RPMI7951 (cell line): ENCODE measurements at regions not wholly inside any gene's neighbourhood (a gene's known extent, or its start where the extent isn't known, plus 50 kb on each side); places are given as distances from the start of the nearest gene placed in this dataset.
"Not testable (repeated sequence)": the region's sequence is repeated elsewhere in the genome, so short reads cannot be mapped to it uniquely, and the experiment has no call there.

Experiments used
- DNase-seq: peaks from one replicate; pipeline ENCODE4 v3.0.0-alpha.2; 2012; ENCODE audit warnings: low read depth

DNA sequence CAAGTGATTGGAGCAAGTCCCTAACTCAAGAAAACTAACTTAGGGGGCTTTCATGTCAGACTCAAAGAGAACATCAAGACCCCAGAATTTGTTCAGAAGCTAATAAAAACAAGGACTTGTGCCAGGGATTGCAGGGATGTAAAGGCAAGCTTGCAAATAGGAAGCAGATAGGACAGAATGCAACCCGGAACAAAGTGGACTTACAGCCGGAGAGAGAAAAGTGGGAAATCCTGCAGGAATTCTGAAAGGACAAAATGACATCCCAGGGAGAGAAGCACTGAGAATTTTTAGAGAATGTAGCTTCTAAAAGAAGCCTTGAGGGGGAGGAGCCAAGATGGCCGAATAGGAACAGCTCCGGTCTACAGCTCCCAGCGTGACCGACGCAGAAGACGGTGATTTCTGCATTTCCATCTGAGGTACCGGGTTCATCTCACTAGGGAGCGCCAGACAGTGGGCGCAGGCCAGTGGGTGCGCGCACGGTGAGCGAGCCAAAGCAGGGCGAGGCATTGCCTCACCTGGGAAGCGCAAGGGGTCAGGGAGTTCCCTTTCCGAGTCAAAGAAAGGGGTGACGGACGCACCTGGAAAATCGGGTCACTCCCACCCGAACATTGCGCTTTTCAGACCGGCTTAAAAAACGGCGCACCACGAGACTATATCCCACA lies 195.6 kb upstream of the G2E3 start:
- not testable (repeated sequence) for DNase-seq

DNA sequence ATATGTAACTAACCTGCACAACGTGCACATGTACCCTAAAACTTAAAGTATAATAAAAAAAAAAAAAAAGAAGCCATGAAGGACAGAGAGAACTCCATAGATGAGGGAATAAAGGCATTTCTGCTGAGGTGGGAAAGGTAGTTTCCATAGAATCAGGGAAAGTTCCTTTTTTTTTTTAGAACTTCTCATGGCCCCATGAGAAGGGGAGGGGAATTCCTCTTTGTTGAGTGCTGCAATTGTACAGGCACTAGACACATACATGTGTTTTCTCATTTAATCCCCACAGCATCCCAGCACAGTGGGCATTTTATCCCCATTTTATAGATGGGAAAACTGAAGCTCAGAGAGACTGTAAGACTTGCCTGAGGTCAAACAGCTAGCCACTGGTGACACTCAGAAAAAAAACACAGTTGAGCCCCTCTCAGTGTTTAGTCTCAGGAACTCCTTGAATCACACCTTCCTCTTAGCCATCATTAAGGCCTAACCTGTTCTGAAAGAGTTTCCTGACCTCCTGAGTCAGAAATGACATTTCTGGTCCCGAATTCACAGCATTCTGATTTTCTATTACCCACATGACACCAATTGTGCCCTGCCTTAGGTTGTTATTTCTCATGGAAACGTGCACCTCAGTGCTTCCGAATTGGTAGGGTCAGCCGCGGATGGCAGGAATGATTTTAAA lies 189.3 kb upstream of the G2E3 start:
- DNase-seq, result no peak

DNA sequence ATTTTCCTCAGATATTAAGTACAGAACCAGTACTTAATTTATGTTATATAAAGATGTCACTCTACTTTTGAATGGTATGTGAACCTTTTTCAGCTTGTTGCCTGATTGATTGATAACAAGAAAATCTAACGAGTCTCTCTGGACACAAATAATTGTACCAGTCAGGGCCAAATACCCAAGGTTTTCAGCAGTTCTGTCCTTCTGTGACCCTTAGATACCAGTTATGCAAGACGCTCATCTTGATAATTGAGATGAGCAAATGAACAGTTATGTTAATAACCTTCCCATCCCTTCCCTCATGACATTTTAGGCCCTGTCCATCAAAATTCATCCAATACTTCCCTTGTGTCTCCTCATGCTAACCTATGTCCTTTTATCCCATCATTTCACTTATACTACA lies 185.9 kb upstream of the G2E3 start:
- DNase-seq, result no peak

DNA sequence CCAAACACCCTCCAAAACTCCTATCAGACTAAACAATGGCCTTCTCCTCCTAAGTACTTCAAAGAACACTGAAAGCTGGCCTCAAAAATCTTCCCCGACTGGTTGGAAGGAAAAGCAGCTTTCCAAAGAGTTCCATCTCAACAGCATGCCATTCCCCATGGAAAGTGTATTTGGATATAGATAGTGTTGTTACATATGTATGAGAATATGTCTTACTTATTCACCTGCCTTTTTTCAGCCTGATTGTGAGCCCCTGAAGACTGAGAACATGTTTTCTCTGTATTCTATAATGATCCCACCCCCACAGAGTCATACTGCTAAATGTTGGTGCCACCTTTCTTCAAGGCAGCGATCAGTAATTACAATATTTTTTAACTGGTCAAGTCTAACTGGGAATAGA lies 185.4 kb upstream of the G2E3 start:
- no peak for DNase-seq

DNA sequence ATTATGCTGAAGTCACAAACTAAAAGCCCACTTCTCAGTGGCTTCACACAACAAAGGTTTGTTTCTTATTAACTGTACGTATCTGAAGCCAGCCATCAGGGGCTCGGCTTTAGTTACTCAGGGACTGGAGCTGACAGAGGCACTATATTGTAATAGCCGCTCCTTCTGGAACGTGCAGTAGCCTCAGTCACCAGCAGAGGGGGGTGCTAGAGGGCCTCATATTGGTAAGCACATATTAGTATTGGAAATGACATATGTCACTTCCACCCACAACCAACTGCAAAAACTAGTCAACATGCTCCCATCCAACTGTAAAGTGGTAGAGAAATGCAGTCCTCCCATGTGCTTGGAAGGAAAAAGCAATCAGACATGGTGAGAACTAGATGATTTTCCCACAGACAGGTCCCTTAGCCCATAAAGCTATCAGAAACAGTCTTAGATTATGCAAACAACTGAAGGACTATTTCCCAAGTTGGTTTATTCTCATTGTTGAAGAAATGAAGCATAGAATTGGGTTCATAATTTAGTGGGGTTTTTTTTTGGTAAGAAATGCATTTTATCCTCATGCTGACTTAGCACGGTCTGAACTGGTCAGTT lies 183.6 kb upstream of the G2E3 start:
- DNase-seq, result peak; percentile 38

DNA sequence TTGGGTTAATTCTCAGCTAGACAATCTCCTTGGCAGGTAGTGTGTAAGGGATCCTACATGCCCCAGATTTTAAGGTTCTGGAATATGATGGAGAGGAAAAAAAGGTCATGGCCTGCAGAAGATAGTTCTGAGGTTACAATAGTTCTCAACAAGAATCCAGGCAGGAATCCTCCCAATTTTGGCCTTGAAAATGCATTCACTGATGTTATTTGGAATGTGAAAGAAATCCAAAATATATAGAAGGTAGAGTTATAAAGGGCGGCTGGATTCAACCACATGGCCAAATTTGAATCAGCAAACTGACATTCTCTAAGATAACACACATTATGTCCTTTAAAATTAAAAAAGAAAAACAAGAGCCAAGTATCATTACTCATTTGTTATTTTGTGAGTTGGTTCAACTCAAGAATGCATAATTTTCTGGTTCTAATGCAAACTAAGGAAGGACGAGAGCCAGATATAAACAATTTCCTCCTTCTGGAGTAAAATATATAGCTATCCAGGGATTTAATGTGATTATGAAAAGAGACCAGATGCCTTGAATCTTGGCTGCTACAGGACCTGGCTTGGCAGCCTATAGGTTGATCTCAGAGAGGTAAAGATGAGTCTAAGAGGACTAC lies 177.0 kb upstream of the G2E3 start:
- no peak for DNase-seq

DNA sequence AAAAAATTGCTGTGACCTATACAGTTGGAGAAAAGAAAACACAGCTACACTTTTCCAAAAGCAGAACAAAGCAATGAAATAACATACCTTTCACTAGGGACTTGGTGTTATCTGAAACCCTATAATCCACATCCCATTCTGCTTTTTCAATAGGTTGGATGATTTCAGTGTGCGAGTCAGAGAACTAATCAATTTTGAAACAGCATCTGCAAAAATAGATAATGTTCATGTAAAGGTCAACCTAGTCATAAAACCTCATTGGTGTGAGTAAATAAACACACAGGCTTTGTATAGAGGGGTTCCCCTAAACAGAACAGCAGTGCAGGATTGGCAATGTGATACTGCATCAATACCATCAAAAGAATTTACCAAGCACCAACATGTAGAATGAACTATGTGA lies 173.0 kb upstream of the G2E3 start:
- DNase-seq, result no peak

DNA sequence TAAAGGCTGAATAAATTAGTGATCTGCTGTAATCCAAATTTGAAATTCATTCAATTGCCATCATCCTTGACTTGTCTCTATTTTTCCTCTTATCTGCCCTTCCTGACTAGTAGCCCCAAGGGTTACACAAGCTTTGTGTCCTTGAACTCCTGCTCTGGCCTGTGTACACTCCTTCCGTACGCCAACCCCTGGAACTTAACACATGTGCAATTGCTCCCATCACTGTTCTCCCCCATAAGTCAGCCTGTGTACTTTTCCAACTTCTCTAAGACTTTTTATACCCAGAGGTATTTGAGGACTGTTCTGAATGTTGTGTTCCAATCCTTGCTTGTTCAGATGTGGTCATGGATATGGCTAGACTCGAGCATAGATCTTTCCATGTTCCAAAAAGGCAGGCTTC lies 171.1 kb upstream of the G2E3 start:
- DNase-seq, result no peak

DNA sequence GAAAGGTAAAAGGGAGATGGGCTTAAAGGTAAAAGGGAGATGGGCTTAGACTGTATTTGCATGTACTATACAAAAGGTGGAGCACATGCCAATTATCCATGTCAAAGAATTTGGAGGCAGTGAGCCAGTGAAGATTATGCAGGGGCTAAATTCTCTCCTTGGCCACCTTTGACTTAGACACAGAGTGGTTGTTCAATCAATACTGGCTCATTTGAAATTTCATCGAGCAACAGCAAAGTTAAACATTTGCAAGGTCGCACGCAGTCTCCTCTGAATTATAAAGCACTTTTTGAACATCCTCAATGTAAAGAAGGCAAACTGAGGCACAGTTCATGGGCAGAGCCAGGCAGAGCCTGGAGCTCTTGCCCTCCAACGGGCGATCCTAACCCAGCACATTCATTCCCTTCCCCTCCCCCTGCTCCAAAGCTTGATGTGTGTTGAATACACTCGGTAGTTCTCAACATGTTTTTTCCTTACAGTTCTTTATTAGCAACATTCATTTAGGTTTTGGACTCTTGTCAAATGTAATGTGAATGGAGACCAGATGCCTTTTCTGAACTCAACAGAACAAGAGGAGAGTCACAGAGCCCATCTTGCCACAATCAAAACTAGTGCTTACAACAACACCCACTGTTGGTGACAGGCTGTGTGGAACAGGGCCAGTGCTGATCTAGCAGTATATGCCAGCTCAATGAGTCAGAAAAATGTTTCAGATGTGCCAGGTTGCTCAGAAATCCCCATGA lies 169.7 kb upstream of the G2E3 start:
- DNase-seq, result peak; percentile 4

DNA sequence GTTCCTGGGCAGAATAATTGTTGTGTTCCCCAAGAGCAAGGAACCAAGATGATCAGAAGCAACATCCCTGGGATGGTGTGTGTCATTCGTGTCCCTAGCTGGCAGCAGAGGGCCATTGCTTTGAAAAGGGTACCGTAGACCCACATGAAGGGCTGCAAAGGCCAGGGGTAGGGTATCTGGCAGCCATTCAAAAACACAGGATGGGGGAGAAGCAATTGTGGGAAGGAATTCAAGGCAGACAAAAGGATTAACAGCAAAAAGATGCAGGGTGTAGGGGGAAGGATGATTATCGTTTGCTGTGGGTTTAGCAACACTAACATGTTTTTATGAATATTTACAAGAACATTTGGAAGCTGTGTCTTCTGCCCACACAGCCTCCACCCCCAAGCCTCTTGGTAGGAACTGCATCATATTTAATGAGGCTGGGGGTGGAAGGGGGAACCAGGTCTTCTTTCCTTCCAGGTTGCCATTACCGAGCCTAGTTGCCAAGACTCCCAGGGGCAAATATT lies 169.0 kb upstream of the G2E3 start:
- DNase-seq, result no peak

DNA sequence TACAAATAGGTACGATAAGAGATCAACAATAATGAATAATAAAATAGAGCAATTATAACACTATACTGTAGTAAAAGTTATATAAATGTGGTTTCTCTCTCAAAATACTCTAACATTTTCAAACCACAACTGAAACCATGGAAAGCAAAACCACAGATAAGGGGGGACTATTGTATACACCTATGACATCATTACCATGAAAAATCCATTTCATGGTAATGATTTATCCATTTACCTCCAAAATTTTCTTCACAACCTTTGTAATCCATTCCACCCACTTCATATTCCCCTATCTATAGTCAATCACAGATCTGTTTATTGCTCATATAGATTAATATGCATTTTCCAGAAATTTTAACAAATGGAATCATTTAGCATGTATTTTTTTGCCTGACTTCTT lies 163.9 kb upstream of the G2E3 start:
- no peak for DNase-seq

DNA sequence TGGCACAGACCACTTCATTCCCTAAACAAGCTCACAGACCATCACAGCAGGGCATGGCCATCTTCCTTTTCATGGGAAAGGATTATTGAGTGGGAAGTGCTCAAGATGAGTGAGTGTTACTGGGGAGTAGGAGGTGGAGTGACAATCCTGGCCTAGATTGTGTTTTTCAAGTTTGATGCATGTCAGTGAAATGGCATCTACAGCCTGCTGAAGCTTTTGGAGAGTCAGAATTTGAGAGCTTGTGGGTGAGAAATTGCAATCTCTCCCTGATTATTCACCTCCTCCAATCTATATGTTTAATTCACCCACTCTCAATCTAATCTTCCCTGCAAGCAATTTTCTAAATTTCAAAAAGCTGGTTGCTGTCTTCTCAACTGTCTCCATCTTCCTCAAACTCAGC lies 156.1 kb upstream of the G2E3 start:
- DNase-seq, result no peak

DNA sequence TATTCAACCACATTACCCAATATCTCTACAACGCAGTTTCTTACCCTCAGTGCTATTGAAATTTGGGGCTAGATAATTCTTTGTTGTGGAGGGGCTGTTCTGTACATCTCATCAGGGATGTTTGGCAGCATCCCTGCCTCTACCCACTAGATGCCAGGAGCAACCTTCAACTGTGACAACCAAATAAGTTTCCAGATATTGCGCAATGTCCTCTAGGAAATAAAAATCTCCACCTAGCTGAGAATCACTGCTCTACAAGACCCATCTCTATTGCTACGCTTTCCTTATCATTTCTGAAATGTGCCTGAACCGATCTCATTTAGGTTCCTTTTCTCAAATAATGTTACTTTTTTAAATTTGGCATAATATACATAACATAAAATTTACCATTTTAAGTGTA lies 155.2 kb upstream of the G2E3 start:
- no peak for DNase-seq

DNA sequence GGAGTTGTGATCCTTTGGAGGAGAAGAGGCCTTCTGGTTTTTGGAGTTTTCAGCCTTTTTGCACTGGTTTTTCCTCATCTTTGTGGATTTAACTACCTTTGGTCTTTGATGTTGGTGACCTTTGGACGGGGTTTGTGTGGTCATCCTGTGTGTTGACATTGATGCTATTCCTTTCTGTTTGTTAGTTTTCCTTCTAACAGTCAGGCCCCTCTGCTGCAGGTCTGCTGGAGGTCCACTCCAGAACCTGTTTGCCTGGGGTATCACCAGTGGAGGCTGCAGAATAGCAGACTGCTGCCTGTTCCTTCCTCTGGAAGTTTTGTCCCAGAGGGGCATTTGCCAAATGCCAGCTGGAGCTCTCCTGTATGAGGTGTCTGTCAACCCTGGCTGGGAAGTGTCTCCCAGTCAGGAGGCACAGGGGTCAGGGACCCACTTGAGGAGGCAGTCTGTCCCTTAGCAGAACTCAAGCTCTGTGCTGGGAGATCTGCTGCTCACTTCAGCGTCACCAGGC lies 149.4 kb upstream of the G2E3 start:
- not testable (repeated sequence) for DNase-seq

DNA sequence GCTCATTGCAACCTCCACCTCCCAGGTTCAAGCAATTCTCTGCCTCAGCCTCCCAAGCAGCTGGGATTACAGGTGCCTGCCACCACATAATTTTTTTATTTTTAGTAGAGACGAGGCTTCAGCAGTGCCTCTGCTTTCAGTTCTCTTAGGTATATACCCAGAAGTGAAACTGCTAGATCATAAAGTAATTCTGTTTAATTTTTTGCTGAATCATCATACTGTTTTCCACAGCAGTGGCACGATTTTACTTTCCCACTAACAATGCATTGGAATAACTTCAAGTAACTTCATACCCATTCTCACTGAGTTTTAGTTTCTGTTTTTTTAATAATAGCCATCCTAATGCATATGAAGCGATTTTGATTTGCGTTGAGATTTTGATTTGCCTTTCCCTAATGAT lies 148.0 kb upstream of the G2E3 start:
- DNase-seq, result no peak

DNA sequence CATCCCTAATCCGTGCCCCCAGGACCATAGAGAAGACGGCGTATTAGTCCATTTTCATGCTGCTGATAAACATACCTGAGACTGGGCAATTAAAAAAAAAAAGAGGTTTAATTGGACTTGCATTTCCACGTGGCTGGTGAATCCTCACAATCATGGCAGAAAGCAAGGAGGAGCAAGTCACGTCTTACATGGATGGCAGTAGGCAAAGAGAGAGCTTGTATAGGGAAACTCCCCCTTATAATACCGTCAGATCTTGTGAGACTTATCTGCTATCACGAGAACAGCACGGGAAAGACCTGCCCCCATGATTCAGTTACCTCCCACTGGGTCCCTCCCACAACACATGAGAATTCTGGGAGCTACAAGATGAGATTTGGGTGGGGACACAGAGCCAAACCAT lies 145.8 kb upstream of the G2E3 start:
- not testable (repeated sequence) for DNase-seq

DNA sequence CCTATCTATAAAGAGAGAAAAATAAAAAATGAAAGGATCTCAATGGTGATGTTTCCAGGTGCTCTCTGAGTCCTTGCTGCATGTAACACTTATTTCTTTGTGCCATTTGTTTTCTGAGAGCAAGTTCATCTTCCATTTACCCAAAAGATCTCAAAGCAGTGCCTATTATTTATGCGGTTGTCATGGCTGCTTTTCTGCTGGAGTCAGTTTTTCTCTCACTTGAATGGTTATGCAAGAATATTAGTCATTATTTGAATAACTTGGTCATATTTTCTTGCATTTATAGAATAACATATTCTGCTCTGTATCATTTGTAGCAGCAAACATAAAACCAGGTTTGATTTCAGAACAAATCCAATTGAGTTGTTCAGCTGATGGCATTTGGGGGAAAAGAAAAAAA lies 141.8 kb upstream of the G2E3 start:
- no peak for DNase-seq

DNA sequence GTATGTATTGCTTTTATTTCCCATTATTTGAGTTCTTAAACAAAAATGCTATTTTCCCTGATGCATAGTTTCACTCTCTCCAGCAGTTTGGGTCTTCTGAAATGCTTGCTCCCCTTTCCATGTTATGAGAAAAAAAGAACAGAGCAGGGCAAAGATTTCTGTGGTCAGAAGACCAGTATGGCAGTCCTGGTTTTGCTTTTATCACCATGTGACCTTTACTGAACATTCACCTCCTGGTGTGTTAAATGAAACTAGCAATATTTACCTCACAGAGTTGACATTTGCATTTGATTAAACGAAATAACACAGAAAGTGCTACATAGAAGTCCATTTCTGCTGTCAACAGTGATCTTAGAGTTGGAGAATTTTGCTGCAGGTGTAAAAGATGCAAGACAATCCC lies 141.0 kb upstream of the G2E3 start:
- no peak for DNase-seq

DNA sequence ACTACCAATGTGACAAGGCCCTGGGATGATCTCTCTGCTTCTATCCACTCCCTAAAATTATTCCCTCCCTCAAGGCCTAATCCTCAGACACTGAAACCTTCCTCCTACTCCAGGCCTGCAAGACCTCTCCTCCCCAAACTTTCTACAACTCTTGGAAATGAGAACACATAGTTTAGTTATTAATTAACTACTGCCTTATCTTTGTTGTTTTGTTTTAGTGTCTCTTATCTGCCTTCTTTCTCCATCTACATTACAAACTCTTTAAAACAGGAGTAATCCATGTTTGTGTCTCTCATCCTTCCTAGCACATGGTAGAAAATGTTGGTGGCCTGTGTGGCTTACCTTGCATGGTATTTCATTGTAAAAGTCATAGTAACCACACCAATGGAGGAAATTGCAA lies 139.9 kb upstream of the G2E3 start:
- DNase-seq, result no peak

DNA sequence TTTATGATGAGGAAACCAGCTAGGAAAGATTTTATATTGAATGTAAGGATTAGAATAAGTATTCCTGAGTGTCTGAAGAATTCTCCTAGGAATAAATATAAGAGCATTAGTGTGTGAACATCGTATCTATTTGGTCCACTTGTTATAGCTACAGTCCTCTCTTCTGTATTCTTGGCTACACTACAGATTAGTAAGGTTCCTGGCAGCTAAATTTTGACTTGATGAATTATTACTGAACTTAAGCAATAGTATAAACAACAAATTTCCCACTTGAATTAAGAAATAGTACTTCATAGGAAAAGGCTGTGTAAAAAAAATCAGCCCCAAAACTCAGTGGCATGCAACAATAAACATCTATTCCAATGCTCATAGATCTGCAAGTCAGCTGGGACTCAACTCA lies 138.4 kb upstream of the G2E3 start:
- DNase-seq, result no peak

DNA sequence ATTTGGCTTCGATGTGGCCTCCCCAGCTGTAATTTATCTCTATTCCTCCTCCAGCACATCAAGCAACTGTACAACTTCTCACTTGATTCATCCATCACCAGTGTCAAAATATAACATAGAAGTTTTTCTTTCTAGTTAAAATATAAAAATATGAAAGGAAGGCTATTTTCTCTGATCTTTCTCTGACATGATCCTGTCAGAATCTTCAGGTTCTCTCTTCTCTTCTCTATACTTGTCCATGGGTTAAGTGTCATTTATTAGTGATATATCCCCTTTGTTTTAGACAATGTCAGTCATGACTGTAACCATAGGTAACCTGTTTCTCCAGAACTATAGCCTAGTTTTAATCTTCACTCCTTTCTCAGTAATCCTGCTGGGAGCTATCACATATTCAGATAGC lies 132.5 kb upstream of the G2E3 start:
- no peak for DNase-seq

DNA sequence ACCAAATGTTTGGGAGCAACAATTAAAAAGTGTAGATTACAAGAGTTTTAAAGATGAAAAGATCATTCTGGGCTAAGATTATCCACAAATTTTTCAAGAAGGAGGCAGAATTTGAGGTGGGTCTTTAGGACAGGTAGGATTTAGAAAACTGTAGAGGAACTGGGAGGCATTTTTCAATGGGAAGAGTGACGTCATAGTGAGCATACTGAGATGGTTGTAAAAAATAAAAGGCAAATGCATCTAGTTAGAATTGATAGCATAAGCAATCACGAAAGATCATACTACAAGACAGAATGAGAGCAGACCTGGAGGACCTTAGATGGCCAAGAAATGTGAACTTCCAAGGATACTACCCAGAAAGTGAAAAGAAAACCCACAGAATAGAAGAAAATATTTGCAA lies 131.6 kb upstream of the G2E3 start:
- no peak for DNase-seq
